CD4-positive, alpha-beta T cell (primary cell): ENCODE measurements at regions not wholly inside any gene's neighbourhood (a gene's known extent, or its start where the extent isn't known, plus 50 kb on each side); places are given as distances from the start of the nearest gene placed in this dataset.

Experiments
- ATAC-seq: fragments of 200-7000 bp; cut with Tn5 transposase; one replicate; pipeline ENCODE4 v1.10.0; 2022; ENCODE audit warnings: mild to moderate bottlenecking; ENCODE audit not compliant: poor library complexity
- CTCF ChIA-PET: fragments of 350-600 bp; sonication (Branson Sonifier 250); formaldehyde crosslinking; loops from one replicate; lab custom pipeline; 2021; ENCODE audit warnings: antibody characterized with exemption, inconsistent platforms; lab: Charles Lee
- POLR2A ChIA-PET: fragments of 350-600 bp; sonication (Branson Sonifier 250); formaldehyde crosslinking; loops from one replicate; lab custom pipeline; 2021; ENCODE audit warnings: antibody characterized with exemption, inconsistent platforms; lab: Charles Lee
- DNase-seq, 14 experiments: peaks; one replicate each; pipeline ENCODE4 v3.0.0-alpha.2; 2013 to 2020; ENCODE audit warnings: mixed read lengths in 2 of 14
- H3K27ac ChIP-seq, 2 donors: one replicate each; pipeline versions ENCODE4 v1.5.1 to v1.7.0; 2013; ENCODE audit warnings: low read length in 2 of 2, low read depth in 1 of 2, mild to moderate bottlenecking in 1 of 2
- H3K27me3 ChIP-seq, 2 experiments: 1 replicate in 1 of 2; 2 replicates in 1 of 2; pipeline versions ENCODE4 v1.6.1 to v1.7.0; 2013; ENCODE audit warnings: low read length in 2 of 2, control low read depth in 1 of 2, mild to moderate bottlenecking in 1 of 2, moderate library complexity in 1 of 2; ENCODE audit not compliant: insufficient read depth in 2 of 2, control insufficient read depth in 1 of 2
- H3K36me3 ChIP-seq: one replicate; pipeline ENCODE4 v1.6.1; 2013; ENCODE audit warnings: low read length, control low read depth; ENCODE audit not compliant: insufficient read depth
- H3K4me1 ChIP-seq: one replicate; pipeline ENCODE4 v1.6.1; 2013; ENCODE audit warnings: low read length, control low read depth; ENCODE audit not compliant: insufficient read depth
- H3K4me3 ChIP-seq: one replicate; pipeline ENCODE4 v1.5.1; 2013; ENCODE audit warnings: mild to moderate bottlenecking, low read length, moderate library complexity
- H3K9me3 ChIP-seq, 2 experiments: 1 replicate in 1 of 2; 2 replicates in 1 of 2; pipeline versions ENCODE4 v1.6.1 to v1.7.0; 2013; ENCODE audit warnings: low read length in 2 of 2, mild to moderate bottlenecking in 2 of 2, control low read depth in 1 of 2, moderate library complexity in 1 of 2; ENCODE audit not compliant: control insufficient read depth in 1 of 2, insufficient read depth in 1 of 2
- H3K27ac Mint-ChIP-seq: one replicate; pipeline ENCODE4 v1.8.0; 2020; ENCODE audit warnings: mixed read lengths
- H3K27me3 Mint-ChIP-seq: one replicate; pipeline ENCODE4 v1.8.0; 2021; ENCODE audit warnings: mixed read lengths
- H3K36me3 Mint-ChIP-seq: one replicate; pipeline ENCODE4 v1.8.0; 2021; ENCODE audit warnings: low read depth, mixed read lengths
- H3K4me1 Mint-ChIP-seq: one replicate; pipeline ENCODE4 v1.8.0; 2021; ENCODE audit warnings: low read depth, mixed read lengths
- H3K4me3 Mint-ChIP-seq: one replicate; pipeline ENCODE4 v1.8.0; 2020; ENCODE audit warnings: mild to moderate bottlenecking, mixed read lengths
- H3K9me3 Mint-ChIP-seq: one replicate; pipeline ENCODE4 v1.8.0; 2020; ENCODE audit warnings: mixed read lengths
- CTCF ChIP-seq: fragments of 200-600 bp; IDR thresholded peaks from one replicate; pipeline ENCODE4 v1.8.0; 2022; ENCODE audit warnings: antibody characterized with exemption, mild to moderate bottlenecking
- intact Hi-C, 2 experiments: fragments of 100-400 bp; cut with DNase I in 1 of 2; cut with micrococcal nuclease in 1 of 2; formaldehyde crosslinking; loops; one replicate each; pipeline versions ENCODE4 v1.15.1 to v1.9.0; 2023 to 2025; cut with DNase I, micrococcal nuclease

- ATAC-seq = no peak
- TF ChIP-seq CTCF = no peak
- Histone ChIP-seq H3K27me3 (no peaks in the 10 kb centered on the region), H3K9me3 (peaks cover 0 to 3% of the 10 kb centered on the region in 2 experiments), H3K27ac (no peak overlapping the region), H3K36me3 (no peaks in the 10 kb centered on the region), H3K4me1 (no peaks in the 10 kb centered on the region), H3K4me3 (no peak overlapping the region)
- Mint-ChIP-seq H3K9me3 (no peaks in the 10 kb centered on the region), H3K27me3 (peaks cover 21% of the 10 kb centered on the region), H3K27ac (no peak overlapping the region), H3K36me3 (no peaks in the 10 kb centered on the region), H3K4me1 (no peaks in the 10 kb centered on the region), H3K4me3 (no peak overlapping the region)
- DNase-seq = no peak
- intact Hi-C loops = no loop called here
- POLR2A ChIA-PET = no interaction called here
- CTCF ChIA-PET = no interaction called here
These were observed 116.1 kb upstream of the RAB12 start for GRCh38 chr18:8493141-8493540.

DNA sequence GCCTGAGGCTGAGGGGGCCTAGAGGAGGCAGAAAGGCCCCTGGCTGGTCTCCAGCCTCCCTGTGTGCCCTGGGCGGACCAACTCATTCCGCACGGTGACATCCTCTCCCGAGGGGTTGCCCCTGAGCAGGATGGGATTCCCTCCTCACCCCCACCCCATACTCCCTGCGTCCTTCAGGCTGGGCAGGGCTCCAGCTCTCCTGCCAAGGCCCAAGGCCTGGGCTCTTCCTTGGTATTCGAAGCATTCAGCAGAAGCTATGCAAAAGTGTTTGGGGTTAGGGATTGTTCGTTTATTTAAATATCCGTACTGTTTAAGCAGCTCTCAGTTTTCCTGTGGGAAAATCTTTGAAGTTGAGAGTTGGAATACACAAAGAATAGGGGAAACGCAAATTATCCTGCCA is 113.1 kb upstream of the RAB12 start:
- H3K27me3 ChIP-seq = peaks cover 0 to 3% of the 10 kb centered on the region in 2 experiments
- H3K9me3 ChIP-seq = peaks cover 0 to 3% of the 10 kb centered on the region in 2 experiments
- no peak overlapping the region for H3K4me3 ChIP-seq
- TF ChIP-seq CTCF = no peak
- no peak for DNase-seq
- H3K36me3 Mint-ChIP-seq = no peaks in the 10 kb centered on the region
- no peak overlapping the region for H3K27ac ChIP-seq
- ChIA-PET POLR2A (no interaction called here), CTCF (no interaction called here)
- ATAC-seq = no peak
- no peaks in the 10 kb centered on the region for H3K9me3 Mint-ChIP-seq
- no peaks in the 10 kb centered on the region for H3K36me3 ChIP-seq
- no peaks in the 10 kb centered on the region for H3K4me1 ChIP-seq
- H3K27me3 Mint-ChIP-seq = peaks cover 28% of the 10 kb centered on the region
- no peak overlapping the region for H3K4me3 Mint-ChIP-seq
- H3K27ac Mint-ChIP-seq = no peak overlapping the region
- no peaks in the 10 kb centered on the region for H3K4me1 Mint-ChIP-seq
- intact Hi-C loops = no loop called here

DNA sequence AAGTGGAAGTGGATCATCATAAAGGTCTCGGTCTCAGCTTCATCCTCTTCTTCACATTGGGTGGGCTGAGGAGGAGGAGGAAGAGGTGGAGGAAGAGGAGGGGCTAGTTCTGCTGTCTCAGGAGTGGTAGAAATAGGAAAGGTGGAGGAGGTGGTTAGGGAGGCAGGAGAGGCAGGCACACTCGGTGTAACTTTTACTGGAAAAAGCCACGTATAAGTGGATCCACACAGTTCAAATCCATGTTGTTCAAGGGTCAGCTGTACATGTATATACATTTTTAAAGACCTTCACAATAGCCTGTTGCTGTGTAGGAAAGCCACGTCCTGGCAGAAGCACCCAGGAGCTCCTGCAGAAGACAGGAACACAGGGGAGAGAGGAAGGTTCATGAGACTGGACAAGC is 110.3 kb upstream of the RAB12 start:
- H3K36me3 ChIP-seq = no peaks in the 10 kb centered on the region
- peaks cover 0 to 3% of the 10 kb centered on the region in 2 experiments for H3K9me3 ChIP-seq
- Mint-ChIP-seq H3K27ac (no peak overlapping the region), H3K4me1 (no peaks in the 10 kb centered on the region), H3K36me3 (no peaks in the 10 kb centered on the region), H3K4me3 (no peak overlapping the region), H3K9me3 (no peaks in the 10 kb centered on the region), H3K27me3 (peaks cover 35% of the 10 kb centered on the region)
- H3K4me3 ChIP-seq = no peak overlapping the region
- no peak for ATAC-seq
- POLR2A ChIA-PET = no interaction called here
- CTCF ChIA-PET = no interaction called here
- no peak overlapping the region for H3K27ac ChIP-seq
- peaks cover 0 to 3% of the 10 kb centered on the region in 2 experiments for H3K27me3 ChIP-seq
- DNase-seq = no peak
- intact Hi-C loops = no loop called here
- no peak for TF ChIP-seq CTCF
- no peaks in the 10 kb centered on the region for H3K4me1 ChIP-seq
